CD4-positive, alpha-beta memory T cell (primary cell): ENCODE measurements at regions not wholly inside any gene's neighbourhood (a gene's known extent, or its start where the extent isn't known, plus 50 kb on each side); places are given as distances from the start of the nearest gene placed in this dataset.

ENCODE experiments used
- CTCF ChIA-PET: fragments of 350-600 bp; sonication (Branson Sonifier 250); formaldehyde crosslinking; loops from one replicate; lab custom pipeline; 2021; ENCODE audit warnings: inconsistent platforms; ENCODE audit not compliant: partially characterized antibody; lab: Charles Lee
- POLR2A ChIA-PET: fragments of 350-600 bp; sonication (Branson Sonifier 250); formaldehyde crosslinking; loops from one replicate; lab custom pipeline; 2021; ENCODE audit not compliant: partially characterized antibody; lab: Charles Lee
- DNase-seq, 5 donors: peaks; one replicate each; pipeline versions ENCODE4 v3.0.0 to v3.0.0-alpha.2; 2020 to 2022; ENCODE audit warnings: mixed read lengths in 1 of 5
- H3K27ac ChIP-seq: one replicate; pipeline ENCODE4 v1.7.0; 2013; ENCODE audit warnings: low read depth, low read length
- H3K27me3 ChIP-seq: 2 replicates; pipeline ENCODE4 v1.7.0; 2013; ENCODE audit warnings: mild to moderate bottlenecking, low read length, moderate library complexity; ENCODE audit not compliant: insufficient read depth
- H3K36me3 ChIP-seq: 2 replicates; pipeline ENCODE4 v1.7.0; 2013; ENCODE audit warnings: mild to moderate bottlenecking, low read length, moderate library complexity; ENCODE audit not compliant: insufficient read depth
- H3K4me1 ChIP-seq: 2 replicates; pipeline ENCODE4 v1.7.0; 2013; ENCODE audit warnings: mild to moderate bottlenecking, low read length, moderate library complexity; ENCODE audit not compliant: insufficient read depth
- H3K4me3 ChIP-seq, 2 donors: one replicate each; pipeline ENCODE4 v1.7.0; 2013; ENCODE audit warnings: low read length in 2 of 2, mild to moderate bottlenecking in 1 of 2
- H3K9me3 ChIP-seq, 2 donors: one replicate each; pipeline ENCODE4 v1.7.0; 2013; ENCODE audit warnings: low read length in 2 of 2, control low read depth in 1 of 2; ENCODE audit not compliant: control insufficient read depth in 1 of 2
- H3K27ac Mint-ChIP-seq, 7 donors: one replicate each; pipeline ENCODE4 v1.8.0; 2020 to 2021; ENCODE audit warnings: mixed read lengths in 7 of 7, mild to moderate bottlenecking in 6 of 7, inconsistent platforms in 3 of 7, moderate library complexity in 3 of 7
- H3K27me3 Mint-ChIP-seq, 2 donors: one replicate each; pipeline ENCODE4 v1.8.0; 2020 to 2021; ENCODE audit warnings: mixed read lengths in 2 of 2
- H3K36me3 Mint-ChIP-seq, 2 donors: one replicate each; pipeline ENCODE4 v1.8.0; 2020 to 2021; ENCODE audit warnings: mixed read lengths in 2 of 2, inconsistent platforms in 1 of 2, mild to moderate bottlenecking in 1 of 2
- H3K4me1 Mint-ChIP-seq, 4 donors: one replicate each; pipeline ENCODE4 v1.8.0; 2020 to 2021; ENCODE audit warnings: mixed read lengths in 4 of 4, mild to moderate bottlenecking in 1 of 4
- H3K4me3 Mint-ChIP-seq, 8 donors: one replicate each; pipeline ENCODE4 v1.8.0; 2020 to 2021; ENCODE audit warnings: mixed read lengths in 8 of 8, mild to moderate bottlenecking in 7 of 8, moderate library complexity in 6 of 8, inconsistent platforms in 3 of 8
- H3K9me3 Mint-ChIP-seq, 8 donors: one replicate each; pipeline ENCODE4 v1.8.0; 2020 to 2021; ENCODE audit warnings: mixed read lengths in 8 of 8, mild to moderate bottlenecking in 5 of 8, inconsistent platforms in 3 of 8, moderate library complexity in 1 of 8
- intact Hi-C: fragments of 100-400 bp; cut with micrococcal nuclease; formaldehyde crosslinking; loops from one replicate; pipeline ENCODE4 v1.15.1; 2023

DNA sequence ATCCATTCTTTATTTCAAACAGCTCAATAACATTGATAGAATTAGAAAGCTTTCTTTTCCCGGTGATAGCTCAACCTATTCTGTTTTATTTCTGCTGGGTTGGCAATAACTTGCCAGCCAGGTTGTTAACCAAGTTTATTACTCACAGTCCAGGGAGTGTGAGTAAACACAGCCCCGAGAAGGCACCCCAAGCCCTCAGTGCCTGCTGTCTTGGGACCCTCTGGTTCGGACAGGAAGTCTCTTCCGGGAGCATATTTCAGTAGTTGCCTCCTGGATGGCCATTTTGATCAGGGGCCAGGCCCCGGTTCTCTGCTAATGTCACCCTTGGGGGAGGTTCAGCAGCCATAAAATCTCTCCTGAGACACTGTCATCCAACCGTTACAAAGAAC is 176.8 kb downstream of the INO80D start:
- CTCF ChIA-PET = no interaction called here
- Histone ChIP-seq H3K27ac (no peak overlapping the region), H3K4me3 (no peak overlapping the region), H3K27me3 (no peaks in the 10 kb centered on the region), H3K36me3 (no peaks in the 10 kb centered on the region), H3K4me1 (no peaks in the 10 kb centered on the region), H3K9me3 (no peaks in the 10 kb centered on the region)
- H3K27ac Mint-ChIP-seq = no peak overlapping the region
- H3K9me3 Mint-ChIP-seq = no peaks in the 10 kb centered on the region
- POLR2A ChIA-PET = no interaction called here
- intact Hi-C loops = no loop called here
- DNase-seq = no peak
- H3K36me3 Mint-ChIP-seq = no peaks in the 10 kb centered on the region
- H3K4me1 Mint-ChIP-seq = no peaks in the 10 kb centered on the region
- peaks cover 17 to 28% of the 10 kb centered on the region in 2 donors for H3K27me3 Mint-ChIP-seq
- H3K4me3 Mint-ChIP-seq = no peak overlapping the region

DNA sequence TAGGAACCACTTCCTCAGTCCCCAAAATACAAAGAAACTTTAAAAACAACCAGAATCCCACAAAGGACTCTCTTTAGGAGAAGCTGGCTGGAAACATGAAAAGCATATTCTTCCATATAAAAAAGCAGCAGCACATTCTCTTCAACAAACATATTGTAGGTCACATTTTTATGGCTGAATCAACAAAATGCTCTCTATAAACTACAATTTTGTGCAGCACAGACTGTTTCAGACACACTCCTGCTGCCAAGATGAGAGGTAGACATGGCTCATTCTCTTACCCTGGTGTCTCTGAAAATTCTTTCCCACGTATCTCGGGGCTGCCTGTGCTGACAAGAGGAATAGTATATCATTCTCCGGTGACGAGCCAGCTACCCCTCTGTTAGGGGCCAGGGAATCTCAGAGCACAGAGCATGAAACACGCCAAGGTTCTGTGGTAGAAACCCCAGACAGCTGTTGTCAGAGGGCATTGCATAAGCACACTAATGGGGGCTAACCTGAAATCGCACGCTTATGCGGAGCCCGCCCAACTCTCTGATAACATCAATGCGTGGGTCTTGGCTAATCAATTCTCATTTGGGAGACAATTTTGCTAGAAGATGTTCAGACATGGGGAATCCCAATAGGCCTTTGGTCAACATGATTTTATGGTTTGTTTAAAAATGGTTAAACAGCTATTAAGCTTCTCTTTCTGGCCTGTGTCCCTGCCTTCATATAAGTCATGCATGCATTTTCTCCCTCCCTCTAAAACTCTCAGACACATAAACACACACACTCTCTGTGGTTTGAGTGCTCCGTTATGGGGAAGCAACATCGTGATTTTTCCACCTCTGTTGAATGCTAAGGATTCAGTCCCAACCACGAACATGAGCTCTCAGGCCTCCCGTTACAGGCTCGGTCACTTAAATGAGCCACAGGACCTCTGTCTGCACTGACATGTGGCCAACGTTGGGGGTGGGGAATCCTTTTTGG is 177.5 kb downstream of the INO80D start:
- Histone ChIP-seq H3K27ac (no peak overlapping the region), H3K4me1 (no peaks in the 10 kb centered on the region), H3K9me3 (no peaks in the 10 kb centered on the region), H3K27me3 (no peaks in the 10 kb centered on the region), H3K36me3 (no peaks in the 10 kb centered on the region), H3K4me3 (no peak overlapping the region)
- POLR2A ChIA-PET = no interaction called here
- CTCF ChIA-PET = no interaction called here
- no peak for DNase-seq
- intact Hi-C loops = no loop called here
- Mint-ChIP-seq H3K27ac (no peak overlapping the region), H3K27me3 (peaks cover 19 to 26% of the 10 kb centered on the region in 2 donors), H3K9me3 (no peaks in the 10 kb centered on the region), H3K4me1 (no peaks in the 10 kb centered on the region), H3K36me3 (no peaks in the 10 kb centered on the region), H3K4me3 (no peak overlapping the region)

DNA sequence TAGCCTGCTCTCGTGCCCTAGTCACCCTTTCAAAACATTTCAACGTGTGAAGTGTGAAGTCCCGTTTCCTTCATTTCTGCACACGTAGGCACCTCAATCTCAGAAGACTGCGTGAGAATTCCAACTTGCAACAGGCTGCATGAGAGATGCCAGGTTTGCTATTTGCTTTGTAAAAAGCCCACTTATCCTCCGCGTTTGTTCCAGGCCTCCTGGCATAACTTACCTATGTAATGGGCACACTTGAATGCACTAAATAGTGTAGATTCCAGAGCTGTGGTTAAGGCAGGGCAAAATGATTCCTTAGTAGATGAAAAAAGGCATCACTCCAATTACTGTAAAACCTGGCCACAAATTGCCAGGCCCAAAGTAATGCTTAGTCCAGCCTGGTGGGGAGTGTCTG is 179.6 kb downstream of the INO80D start:
- no peak overlapping the region for H3K27ac Mint-ChIP-seq
- Histone ChIP-seq H3K27me3 (no peaks in the 10 kb centered on the region), H3K4me1 (no peaks in the 10 kb centered on the region), H3K4me3 (no peak overlapping the region), H3K36me3 (no peaks in the 10 kb centered on the region), H3K27ac (no peak overlapping the region), H3K9me3 (no peaks in the 10 kb centered on the region)
- POLR2A ChIA-PET = no interaction called here
- DNase-seq = no peak
- no peaks in the 10 kb centered on the region for H3K9me3 Mint-ChIP-seq
- CTCF ChIA-PET = no interaction called here
- no peaks in the 10 kb centered on the region for H3K36me3 Mint-ChIP-seq
- intact Hi-C loops = no loop called here
- H3K4me1 Mint-ChIP-seq = no peaks in the 10 kb centered on the region
- no peak overlapping the region for H3K4me3 Mint-ChIP-seq
- peaks cover 12 to 26% of the 10 kb centered on the region in 2 donors for H3K27me3 Mint-ChIP-seq

DNA sequence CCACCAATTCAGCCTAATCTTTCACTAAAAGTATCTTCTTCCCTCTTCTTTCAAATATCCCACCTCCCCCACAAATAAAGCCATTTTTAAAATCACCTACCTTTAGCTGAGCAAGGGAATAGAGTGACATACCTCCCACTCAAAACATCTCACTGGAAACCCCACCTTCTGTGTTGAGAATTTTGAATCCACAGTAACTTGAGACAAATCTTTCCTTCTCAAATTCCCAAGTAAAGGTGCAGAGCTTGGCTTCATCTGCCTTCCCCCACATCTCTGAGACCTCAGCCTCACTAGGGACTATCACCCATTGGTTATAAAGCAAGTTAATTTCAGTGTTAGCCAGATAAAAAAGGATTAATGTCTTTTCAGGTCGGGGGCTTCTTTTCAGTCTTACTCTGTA is 180.4 kb downstream of the INO80D start:
- H3K4me1 Mint-ChIP-seq = no peaks in the 10 kb centered on the region
- POLR2A ChIA-PET = no interaction called here

DNA sequence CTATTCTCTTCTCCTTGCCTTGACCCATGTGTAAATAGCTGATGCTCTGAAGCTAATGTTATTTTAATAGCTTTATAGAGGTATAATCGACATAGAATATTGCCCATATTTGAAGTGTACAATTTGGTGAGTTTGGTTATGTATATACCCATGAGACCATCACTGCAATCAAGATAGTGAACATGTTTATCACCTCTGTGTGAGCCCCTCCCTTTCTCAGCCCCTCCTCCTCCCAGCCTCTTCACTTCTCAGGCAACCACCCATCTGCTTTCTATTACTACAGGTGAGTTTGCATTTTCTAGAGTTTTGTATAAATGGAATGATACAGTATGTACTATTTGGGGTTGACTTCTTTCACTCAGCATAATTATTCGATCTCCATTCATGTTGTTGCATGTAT is 181.1 kb downstream of the INO80D start:
- no peak overlapping the region for H3K27ac Mint-ChIP-seq
- POLR2A ChIA-PET = no interaction called here
- no peaks in the 10 kb centered on the region for H3K36me3 Mint-ChIP-seq
- H3K4me3 Mint-ChIP-seq = no peak overlapping the region
- peaks cover 9 to 22% of the 10 kb centered on the region in 2 donors for H3K27me3 Mint-ChIP-seq
- intact Hi-C loops = no loop called here
- H3K9me3 ChIP-seq = no peaks in the 10 kb centered on the region
- no peak overlapping the region for H3K4me3 ChIP-seq
- H3K36me3 ChIP-seq = no peaks in the 10 kb centered on the region
- no peaks in the 10 kb centered on the region for H3K4me1 ChIP-seq
- no peak overlapping the region for H3K27ac ChIP-seq
- H3K27me3 ChIP-seq = no peaks in the 10 kb centered on the region
- peaks cover 0 to 6% (median 0%) of the 10 kb centered on the region in 8 donors for H3K9me3 Mint-ChIP-seq
- H3K4me1 Mint-ChIP-seq = no peaks in the 10 kb centered on the region
- CTCF ChIA-PET = interaction anchor here (0.9 to 1.2 kb wide), 2 partner anchors 21 to 43 kb away, joined by 3 read pairs; no protein-coding TSS in a partner anchor
- DNase-seq = no peak

More for the DNA sequence above, 180.4 kb downstream of the INO80D start:
- Histone ChIP-seq H3K4me1 (no peaks in the 10 kb centered on the region), H3K9me3 (no peaks in the 10 kb centered on the region), H3K36me3 (no peaks in the 10 kb centered on the region), H3K27ac (no peak overlapping the region), H3K4me3 (no peak overlapping the region), H3K27me3 (no peaks in the 10 kb centered on the region)
- intact Hi-C loops = no loop called here
- DNase-seq = no peak
- H3K27ac Mint-ChIP-seq = no peak overlapping the region
- H3K27me3 Mint-ChIP-seq = peaks cover 12 to 23% of the 10 kb centered on the region in 2 donors
- CTCF ChIA-PET = interaction anchor here (0.9 to 1.2 kb wide), 2 partner anchors 21 to 43 kb away, joined by 3 read pairs; no protein-coding TSS in a partner anchor
- no peaks in the 10 kb centered on the region for H3K36me3 Mint-ChIP-seq
- H3K9me3 Mint-ChIP-seq = peaks cover 0 to 4% (median 0%) of the 10 kb centered on the region in 8 donors
- no peak overlapping the region for H3K4me3 Mint-ChIP-seq

DNA sequence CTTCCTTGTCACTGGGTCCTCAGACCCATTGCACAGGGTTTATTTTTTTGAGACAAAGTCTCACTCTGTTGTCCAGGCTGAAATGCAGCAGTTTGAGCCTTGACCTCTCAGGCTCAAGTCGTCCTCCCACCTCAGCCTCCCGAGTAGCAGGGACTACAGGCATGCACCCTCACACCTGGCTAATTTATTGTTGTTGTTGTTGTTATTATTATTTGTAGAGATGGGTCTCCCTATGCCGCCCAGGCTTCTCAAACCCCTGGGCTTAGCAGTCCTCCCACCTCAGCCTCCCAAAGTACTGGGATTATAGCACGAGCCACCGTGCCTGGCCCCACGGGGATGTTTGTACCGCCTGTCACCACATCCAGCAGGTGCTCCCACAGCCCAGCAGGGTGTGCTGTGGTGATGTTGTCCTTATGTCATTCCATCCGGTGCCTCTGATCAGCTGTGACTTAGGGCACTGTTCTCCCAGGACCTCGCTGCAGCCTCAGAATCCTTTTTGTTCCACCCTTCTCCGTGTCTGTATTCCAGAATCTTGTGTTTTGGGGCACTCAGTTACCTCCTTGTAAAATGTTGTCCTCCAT is 182.3 kb downstream of the INO80D start:
- H3K27me3 Mint-ChIP-seq = peaks cover 6 to 18% of the 10 kb centered on the region in 2 donors
- no peaks in the 10 kb centered on the region for H3K36me3 Mint-ChIP-seq
- Histone ChIP-seq H3K4me3 (no peak overlapping the region), H3K4me1 (no peaks in the 10 kb centered on the region), H3K9me3 (no peaks in the 10 kb centered on the region), H3K27me3 (no peaks in the 10 kb centered on the region), H3K27ac (no peak overlapping the region), H3K36me3 (no peaks in the 10 kb centered on the region)
- H3K4me1 Mint-ChIP-seq = no peaks in the 10 kb centered on the region
- no peak overlapping the region for H3K4me3 Mint-ChIP-seq
- H3K9me3 Mint-ChIP-seq = peaks cover 0 to 17% (median 4%) of the 10 kb centered on the region in 8 donors
- intact Hi-C loops = no loop called here
- no peak for DNase-seq
- ChIA-PET CTCF (no interaction called here), POLR2A (no interaction called here)
- H3K27ac Mint-ChIP-seq = no peak overlapping the region

DNA sequence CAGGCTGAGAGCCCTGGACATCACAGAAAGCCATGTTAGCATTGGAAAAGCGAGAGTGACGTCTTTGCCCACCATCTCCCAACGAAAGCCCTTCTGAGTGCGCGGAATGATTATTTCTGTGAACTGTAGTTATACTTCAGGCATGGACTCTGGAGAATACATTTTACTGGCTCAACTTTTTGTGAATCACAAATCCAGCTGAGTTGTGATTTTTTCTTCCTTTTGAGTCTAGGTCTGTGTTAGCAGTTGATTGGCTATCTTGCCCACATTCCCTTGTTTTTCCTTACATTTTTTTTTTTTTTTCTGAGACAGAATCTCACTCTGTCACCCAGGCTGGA is 183.1 kb downstream of the INO80D start:
- Mint-ChIP-seq H3K4me3 (no peak overlapping the region), H3K36me3 (no peaks in the 10 kb centered on the region), H3K9me3 (peaks cover 0 to 22% (median 7%) of the 10 kb centered on the region in 8 donors), H3K27ac (no peak overlapping the region), H3K27me3 (peaks cover 6 to 21% of the 10 kb centered on the region in 2 donors), H3K4me1 (no peaks in the 10 kb centered on the region)
- no peaks in the 10 kb centered on the region for H3K9me3 ChIP-seq
- no peaks in the 10 kb centered on the region for H3K27me3 ChIP-seq
- H3K4me1 ChIP-seq = no peaks in the 10 kb centered on the region
- intact Hi-C loops = no loop called here
- POLR2A ChIA-PET = no interaction called here
- H3K4me3 ChIP-seq = no peak overlapping the region
- H3K36me3 ChIP-seq = no peaks in the 10 kb centered on the region
- no peak overlapping the region for H3K27ac ChIP-seq
- DNase-seq = no peak
- CTCF ChIA-PET = no interaction called here
